Mesothelial cell of epicardium (in vitro differentiated cells): ENCODE measurements at regions not wholly inside any gene's neighbourhood (a gene's known extent, or its start where the extent isn't known, plus 50 kb on each side); places are given as distances from the start of the nearest gene placed in this dataset.

Experiments
- DNase-seq, 2 experiments: peaks; one replicate each; pipeline ENCODE4 v3.0.0; 2021; ENCODE audit warnings: low spot score in 2 of 2; ENCODE audit not compliant: unreplicated experiment in 2 of 2
- H3K27ac Mint-ChIP-seq: 2 replicates; pipeline ENCODE4 v1.8.0; 2021; ENCODE audit warnings: mixed read lengths
- H3K27me3 Mint-ChIP-seq: 2 replicates; pipeline ENCODE4 v1.8.0; 2021; ENCODE audit warnings: low read depth, mixed read lengths
- H3K36me3 Mint-ChIP-seq: 2 replicates; pipeline ENCODE4 v1.8.0; 2021; ENCODE audit warnings: mixed read lengths
- H3K4me1 Mint-ChIP-seq: 2 replicates; pipeline ENCODE4 v1.8.0; 2021; ENCODE audit warnings: mixed read lengths
- H3K4me3 Mint-ChIP-seq: 2 replicates; pipeline ENCODE4 v1.8.0; 2021; ENCODE audit warnings: mild to moderate bottlenecking, moderate library complexity, mixed read lengths
- H3K9me3 Mint-ChIP-seq: 2 replicates; pipeline ENCODE4 v1.8.0; 2021; ENCODE audit warnings: mixed read lengths
- TF ChIP-seq, protein P1 (sequence below): fragments of 200-600 bp; sonication (generic); IDR thresholded peaks from one replicate; pipeline ENCODE4 v1.5.0; 2021; ENCODE audit warnings: antibody characterized with exemption; ENCODE audit not compliant: unreplicated experiment

DNA sequence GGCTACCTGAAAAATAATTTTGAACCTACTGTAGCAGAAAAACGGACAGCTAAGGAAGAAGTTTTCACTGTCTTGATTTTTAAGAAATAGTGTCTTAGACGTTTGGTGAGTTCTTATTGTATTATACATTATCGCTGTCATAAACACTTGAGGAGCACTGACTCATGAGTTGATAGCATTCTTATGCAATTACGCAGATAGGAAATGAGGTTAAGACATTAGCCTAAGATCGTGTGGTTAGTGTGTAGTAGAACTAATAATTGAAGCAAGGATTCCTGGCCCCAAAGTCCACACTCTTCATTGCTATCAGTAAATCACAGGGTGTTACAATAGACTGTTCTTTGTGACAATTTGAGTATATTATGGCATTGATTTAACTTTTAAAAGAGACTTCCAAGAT is 238.1 kb downstream of the ARAP2 start:
- Mint-ChIP-seq H3K27me3 (no peaks in the 10 kb centered on the region), H3K27ac (no peak overlapping the region), H3K36me3 (no peaks in the 10 kb centered on the region), H3K4me1 (peaks cover 17% of the 10 kb centered on the region), H3K9me3 (peaks cover 16% of the 10 kb centered on the region), H3K4me3 (no peak overlapping the region)
- no peak for DNase-seq
- TF ChIP-seq, protein P1, sequence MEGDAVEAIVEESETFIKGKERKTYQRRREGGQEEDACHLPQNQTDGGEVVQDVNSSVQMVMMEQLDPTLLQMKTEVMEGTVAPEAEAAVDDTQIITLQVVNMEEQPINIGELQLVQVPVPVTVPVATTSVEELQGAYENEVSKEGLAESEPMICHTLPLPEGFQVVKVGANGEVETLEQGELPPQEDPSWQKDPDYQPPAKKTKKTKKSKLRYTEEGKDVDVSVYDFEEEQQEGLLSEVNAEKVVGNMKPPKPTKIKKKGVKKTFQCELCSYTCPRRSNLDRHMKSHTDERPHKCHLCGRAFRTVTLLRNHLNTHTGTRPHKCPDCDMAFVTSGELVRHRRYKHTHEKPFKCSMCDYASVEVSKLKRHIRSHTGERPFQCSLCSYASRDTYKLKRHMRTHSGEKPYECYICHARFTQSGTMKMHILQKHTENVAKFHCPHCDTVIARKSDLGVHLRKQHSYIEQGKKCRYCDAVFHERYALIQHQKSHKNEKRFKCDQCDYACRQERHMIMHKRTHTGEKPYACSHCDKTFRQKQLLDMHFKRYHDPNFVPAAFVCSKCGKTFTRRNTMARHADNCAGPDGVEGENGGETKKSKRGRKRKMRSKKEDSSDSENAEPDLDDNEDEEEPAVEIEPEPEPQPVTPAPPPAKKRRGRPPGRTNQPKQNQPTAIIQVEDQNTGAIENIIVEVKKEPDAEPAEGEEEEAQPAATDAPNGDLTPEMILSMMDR, result no peak

DNA sequence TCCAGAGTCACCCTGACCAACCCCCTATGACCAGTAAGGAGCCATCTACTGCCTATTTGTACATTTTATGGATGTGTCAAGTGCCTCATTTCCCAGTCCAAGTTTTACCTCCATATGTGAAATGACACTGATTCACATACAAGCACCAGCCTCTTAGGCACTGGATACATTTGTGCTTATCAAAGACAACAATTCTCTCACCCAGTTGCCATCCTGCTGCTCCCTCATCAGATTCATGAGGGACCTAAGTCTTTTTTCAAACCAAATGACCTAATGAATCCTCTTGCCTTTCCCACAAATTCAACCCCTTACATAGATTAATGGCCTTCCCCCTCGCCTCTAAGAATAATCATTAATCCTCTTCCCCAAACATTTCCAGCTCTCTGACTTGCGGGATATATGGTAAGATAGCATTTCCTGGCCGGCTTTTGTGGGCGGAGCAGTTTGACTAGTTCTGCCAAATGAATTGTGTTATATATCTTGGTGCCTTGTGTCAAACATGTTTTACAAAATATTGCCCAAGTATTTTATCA is 233.9 kb downstream of the ARAP2 start:
- Mint-ChIP-seq H3K9me3 (peaks cover 21% of the 10 kb centered on the region), H3K27me3 (no peaks in the 10 kb centered on the region), H3K4me1 (peaks cover 22% of the 10 kb centered on the region), H3K27ac (no peak overlapping the region), H3K36me3 (no peaks in the 10 kb centered on the region), H3K4me3 (no peak overlapping the region)
- TF ChIP-seq, protein P1, result no peak
- DNase-seq, result no peak

DNA sequence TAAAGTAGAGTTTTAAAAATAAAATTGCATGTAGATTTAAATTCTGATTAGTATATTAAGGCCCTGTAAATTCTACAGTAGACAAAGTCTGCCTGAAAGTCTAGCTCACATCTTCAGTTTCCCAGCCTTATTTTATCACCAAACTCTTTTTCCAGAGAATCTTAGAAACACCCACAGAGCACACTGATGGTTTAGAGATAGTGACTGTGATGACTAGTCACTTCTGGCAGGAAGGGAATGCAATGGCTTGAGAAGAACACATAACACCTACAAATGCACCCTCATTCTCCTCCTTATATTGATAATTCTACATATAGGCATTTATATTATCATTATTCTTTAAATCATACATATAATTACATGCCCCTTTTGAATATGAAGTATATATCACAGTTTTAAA is 232.9 kb downstream of the ARAP2 start:
- TF ChIP-seq, protein P1, result no peak
- Mint-ChIP-seq H3K36me3 (no peaks in the 10 kb centered on the region), H3K4me1 (peaks cover 22% of the 10 kb centered on the region)

DNA sequence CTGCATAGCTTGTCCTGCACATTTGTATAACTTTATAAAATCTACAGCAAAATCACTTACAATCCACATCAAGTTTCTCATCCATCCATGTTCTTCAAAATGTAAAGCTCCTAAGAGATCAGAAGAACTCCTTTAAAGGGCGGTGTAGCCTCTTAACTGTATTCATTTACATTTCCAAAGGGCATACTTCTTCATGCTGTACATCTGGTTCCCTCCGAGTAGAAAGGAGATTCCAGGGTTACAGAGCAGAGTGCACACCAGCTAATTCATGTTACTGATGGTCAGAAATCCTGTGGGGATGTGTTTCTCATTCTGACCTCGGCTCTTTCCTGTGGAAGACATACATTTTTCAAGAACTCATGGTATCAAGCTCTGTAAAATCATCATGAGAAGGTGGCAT is 231.8 kb downstream of the ARAP2 start:
- no peak overlapping the region for H3K4me3 Mint-ChIP-seq
- no peak for DNase-seq
- no peaks in the 10 kb centered on the region for H3K36me3 Mint-ChIP-seq
- peaks cover 22% of the 10 kb centered on the region for H3K4me1 Mint-ChIP-seq
- peaks cover 24% of the 10 kb centered on the region for H3K9me3 Mint-ChIP-seq
- no peak overlapping the region for H3K27ac Mint-ChIP-seq
- H3K27me3 Mint-ChIP-seq, result no peaks in the 10 kb centered on the region
- TF ChIP-seq, protein P1, result no peak

More for the DNA sequence above, 232.9 kb downstream of the ARAP2 start:
- Mint-ChIP-seq H3K27ac (no peak overlapping the region), H3K4me3 (no peak overlapping the region), H3K9me3 (peaks cover 24% of the 10 kb centered on the region), H3K27me3 (no peaks in the 10 kb centered on the region)
- no peak for DNase-seq

DNA sequence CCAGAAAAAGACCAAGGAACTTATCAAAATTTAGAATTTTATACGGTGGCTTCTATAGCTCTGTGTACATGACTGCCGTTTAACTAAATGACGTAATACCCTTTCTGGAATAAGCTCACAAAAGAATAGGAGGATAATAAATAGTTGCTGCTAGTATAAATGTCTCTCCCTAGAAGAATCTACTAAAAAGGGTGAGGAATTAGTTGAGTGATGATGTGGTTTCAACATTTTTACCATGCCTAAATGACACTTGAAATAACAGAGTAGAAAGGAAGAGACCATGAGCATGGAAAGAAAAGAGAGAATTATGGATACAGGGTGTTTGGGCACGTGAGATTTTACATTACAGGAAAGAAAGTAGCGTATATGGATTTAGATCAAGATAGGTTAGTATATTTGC is 231.1 kb downstream of the ARAP2 start:
- DNase-seq, result no peak
- no peaks in the 10 kb centered on the region for H3K27me3 Mint-ChIP-seq
- H3K27ac Mint-ChIP-seq, result no peak overlapping the region
- no peaks in the 10 kb centered on the region for H3K36me3 Mint-ChIP-seq
- H3K4me3 Mint-ChIP-seq, result no peak overlapping the region
- H3K9me3 Mint-ChIP-seq, result peaks cover 19% of the 10 kb centered on the region
- H3K4me1 Mint-ChIP-seq, result peaks cover 22% of the 10 kb centered on the region
- TF ChIP-seq, protein P1, result no peak
